GM21737 (cell line): ENCODE measurements at regions not wholly inside any gene's neighbourhood (a gene's known extent, or its start where the extent isn't known, plus 50 kb on each side); places are given as distances from the start of the nearest gene placed in this dataset.
"Not testable (repeated sequence)": the region's sequence is repeated elsewhere in the genome, so short reads cannot be mapped to it uniquely, and the experiment has no call there.

Experiments used
- ATAC-seq: cut with Tn5 transposase; IDR thresholded peaks from one replicate; pipeline ENCODE4 v1.9.1; 2021; ENCODE audit warnings: mild to moderate bottlenecking, moderate library complexity; ENCODE audit not compliant: unreplicated experiment

DNA sequence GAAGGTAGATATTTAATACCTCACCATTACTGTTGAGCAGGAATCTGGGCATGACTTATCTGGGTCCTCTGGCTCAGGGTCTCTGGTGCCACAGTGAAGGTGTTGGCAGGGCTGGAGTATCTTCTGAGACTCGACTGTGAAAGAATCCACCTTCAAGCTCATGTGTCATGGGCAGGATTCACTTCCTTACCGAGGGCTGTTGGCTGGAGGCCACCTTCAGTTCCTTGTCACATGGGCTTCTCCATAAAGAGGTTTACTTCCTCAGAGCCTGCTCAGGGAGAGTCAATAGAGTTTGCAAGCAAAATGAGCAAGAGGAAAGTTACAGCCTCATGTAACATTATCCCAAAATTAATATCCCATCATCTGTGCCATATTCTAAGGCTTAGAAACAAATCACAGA is 459.5 kb downstream of the NR2F2 start:
- ATAC-seq = no peak

DNA sequence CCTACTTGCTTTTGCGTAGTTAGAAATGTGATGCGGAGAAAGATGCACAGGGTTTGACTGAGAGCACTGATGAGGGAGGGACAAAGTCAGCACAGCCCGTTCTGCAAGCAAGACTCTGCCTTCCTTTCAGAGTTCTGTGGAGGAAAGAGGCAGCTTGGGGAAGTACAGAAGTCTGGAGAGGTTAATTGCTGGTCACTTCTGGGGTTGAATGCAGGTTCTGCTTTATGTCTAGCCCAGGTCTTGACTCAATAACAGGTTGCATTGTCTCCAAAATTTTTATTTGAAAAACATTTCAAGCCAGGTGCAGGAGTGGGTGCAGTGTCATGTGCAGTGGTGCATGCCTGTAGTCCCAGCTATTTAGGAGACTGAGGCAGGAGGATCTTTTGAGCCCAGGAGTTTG is 461.7 kb downstream of the NR2F2 start:
- no peak for ATAC-seq

DNA sequence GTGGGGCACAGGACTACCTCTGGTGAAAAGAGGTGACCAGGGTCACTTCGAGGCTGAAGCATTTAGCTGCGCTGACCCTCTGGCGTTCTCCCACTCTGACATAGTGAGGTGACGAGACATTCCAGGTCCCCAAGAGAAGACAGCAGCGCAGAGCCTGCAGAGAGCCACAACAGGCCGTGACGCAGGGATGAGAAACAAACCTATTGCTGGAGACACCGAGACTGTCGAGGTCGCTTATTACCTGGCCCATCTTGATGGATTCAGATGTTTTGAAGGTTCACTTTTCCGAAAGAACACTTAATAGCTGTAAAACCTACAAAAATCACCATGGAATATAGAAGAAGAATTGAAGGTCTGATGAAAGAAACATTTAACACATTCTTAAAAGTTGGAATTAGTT is 466.3 kb downstream of the NR2F2 start:
- no peak for ATAC-seq

DNA sequence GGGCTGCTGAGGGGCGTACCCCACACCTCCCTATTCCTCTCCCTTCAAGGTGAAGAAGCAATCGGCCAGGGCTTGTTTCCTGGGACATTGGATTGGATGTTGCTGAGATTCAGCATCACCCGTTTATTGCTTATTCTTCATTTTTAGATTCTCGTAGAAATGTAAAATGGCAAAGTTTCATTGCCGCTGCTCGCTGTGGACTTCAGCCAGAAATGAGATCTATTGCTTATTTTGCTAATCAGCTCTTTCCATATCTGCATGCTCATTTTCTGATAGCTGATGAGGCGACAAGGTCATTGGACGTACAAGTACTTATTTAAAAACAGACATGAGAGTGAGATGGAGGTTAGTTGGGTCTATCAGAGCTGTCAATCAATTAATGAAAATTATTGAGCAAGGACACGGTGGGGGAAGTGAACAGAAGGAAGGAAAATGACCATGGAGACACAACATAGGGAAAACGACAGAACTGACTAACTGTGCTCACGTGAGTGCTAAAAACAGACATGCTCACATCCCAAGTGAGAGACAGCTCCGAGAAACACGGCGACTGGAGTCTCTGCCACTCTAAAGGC is 471.2 kb downstream of the NR2F2 start:
- no peak for ATAC-seq

DNA sequence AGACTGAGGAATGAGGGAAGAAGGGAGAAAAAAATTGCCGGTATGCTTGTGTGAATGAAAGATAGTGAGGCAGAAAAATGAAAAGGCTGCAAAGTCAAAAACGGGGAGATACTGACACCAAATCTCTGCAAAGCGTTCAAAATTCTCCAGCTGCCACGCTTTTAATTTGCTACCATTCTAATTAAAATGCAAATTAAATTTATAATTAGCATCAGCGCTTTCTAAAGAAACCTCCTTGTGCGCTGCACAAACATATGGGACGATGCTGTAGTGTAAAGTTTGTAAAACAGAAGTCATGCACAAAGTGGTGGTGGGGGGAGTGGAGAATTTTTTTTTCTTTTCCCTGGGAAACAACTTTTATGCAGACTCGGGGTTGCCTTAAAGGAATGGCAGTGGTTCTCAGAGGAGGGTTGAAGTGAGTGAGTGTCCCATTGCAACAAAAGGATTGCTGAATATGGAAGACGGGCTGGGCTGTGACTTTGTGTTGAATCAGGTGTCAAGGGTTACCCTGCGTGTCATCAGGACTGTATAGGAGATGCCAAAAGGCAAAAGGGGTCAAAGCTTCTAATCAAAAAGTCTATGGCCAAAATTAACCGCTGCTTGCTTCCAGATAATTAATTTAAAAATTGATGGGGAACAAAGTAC is 472.2 kb downstream of the NR2F2 start:
- no peak for ATAC-seq

DNA sequence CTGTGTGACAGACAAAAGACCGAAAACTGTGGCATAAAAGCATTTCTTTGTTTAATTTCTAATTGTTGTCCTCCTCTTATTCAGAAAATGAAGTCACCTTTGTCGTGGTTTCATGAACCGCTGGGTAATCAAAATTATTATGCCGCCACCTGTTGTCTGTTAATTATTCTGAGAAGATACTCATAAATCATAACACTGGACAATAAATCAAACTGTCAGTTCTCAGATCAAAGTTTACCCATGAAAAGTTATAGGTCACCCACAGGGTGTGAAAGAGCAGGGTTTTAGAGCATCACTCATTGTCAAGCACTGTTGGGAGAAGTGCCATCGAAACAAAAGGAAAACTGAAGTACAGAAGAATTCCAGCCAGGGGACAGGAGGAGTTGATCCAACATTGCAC is 474.3 kb downstream of the NR2F2 start:
- ATAC-seq = no peak

DNA sequence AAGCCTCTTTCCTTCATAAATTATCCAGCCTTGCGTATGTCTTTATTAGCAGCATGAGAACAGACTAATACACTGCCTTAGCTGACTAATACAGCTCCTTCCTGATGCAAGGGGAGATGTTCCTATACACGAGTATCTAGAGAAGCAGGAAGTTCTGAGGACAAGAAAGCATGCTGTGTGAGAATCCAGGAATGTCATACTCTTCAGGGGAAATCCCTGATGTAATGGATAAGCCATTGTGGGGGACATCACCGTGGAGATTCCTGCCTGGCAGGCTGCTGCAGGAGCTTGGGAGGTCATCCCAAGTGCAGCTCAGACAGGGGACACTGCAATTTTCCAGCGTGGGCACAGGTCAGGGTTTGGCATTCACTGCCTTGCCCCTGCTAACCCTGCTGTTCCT is 476.9 kb downstream of the NR2F2 start:
- ATAC-seq = no peak

DNA sequence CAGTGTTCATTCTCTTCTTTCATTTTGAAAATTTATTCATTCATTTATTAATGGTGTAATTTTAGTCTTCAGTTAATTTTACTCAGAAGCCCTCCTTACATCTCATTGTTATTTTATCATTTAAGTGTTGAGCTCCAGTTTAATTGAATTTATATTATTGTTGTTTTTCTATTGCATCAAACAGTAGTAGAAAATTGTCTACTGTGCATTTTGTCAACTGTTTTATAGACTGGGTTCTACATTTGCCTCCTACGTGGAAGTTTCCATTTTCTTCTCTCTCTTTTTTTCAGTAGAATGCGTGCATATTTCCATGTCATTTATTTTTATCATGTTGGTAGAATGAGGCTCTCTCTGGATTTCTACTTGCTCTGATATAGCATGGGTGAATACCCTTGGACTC is 487.4 kb downstream of the NR2F2 start:
- ATAC-seq = no peak

DNA sequence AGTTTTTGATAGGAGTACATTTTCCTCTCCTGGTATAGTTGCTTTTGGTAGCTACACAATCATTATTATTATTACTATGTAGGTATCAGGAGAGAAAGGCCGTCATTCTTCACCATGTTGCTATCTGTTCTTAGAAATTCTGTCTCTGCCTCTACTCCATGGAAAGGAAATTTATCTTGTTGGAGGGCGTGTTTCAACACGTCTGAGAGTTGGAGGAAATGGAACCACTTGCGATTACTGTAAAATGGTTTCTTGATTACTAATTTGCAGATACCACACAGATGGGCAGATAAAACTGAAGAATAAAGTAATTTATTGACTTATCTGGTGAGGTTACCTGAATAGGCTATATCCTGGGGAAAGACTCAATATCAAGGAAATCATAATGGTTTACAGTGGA is 488.4 kb downstream of the NR2F2 start:
- no peak for ATAC-seq

DNA sequence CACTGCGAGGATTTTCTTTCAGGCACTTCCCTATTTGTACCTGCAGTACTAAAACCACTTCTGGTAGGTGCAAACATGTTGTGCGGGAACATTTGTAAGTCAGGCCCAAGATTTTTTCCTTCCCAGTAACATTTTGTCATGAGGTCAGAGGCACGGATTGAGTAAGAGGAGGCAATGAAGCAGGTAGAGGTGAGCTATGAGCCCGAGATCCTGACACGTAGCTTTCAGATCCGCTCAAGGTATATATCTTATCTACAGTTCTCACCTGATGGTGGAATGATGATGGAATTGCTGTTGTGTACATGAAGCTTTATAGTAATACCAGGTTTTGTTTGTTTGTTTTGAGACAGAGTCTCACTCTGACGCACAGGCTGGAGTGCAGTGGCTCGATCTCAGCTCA is 497.5 kb downstream of the NR2F2 start:
- no peak for ATAC-seq

DNA sequence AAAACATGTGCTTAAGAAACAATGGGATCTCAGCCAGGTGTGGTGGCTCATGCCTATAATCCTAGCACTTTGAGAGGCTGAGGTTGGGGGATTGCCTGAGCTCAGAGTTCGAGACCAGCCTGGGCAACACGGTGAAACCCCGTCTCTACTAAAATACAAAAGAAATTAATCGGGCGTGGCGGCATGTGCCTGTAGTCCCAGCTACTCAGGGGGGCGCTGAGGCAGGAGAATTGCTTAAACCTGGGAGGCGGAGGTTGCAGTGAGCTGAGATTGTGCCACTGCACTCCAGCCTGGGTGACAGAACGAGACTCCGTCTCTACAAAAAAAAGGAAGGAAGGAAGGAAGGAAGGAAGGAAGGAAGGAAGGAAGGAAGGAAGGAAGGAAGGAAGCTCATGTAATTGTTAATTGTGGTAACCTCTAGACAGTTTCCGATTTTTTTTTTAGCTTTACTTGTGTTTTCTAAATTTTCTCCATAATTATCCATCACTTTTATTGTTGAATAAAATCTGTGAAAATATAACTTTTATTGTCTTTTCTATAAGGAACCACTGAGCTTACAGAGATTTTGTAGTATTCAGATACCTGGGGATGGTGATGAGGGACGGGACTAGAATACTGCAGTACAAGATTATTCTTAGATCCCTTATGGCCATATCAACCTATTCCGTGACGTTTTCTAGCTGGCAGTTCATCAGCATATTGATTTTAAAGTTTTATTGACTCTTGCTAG is 506.9 kb downstream of the NR2F2 start:
- no peak for ATAC-seq

DNA sequence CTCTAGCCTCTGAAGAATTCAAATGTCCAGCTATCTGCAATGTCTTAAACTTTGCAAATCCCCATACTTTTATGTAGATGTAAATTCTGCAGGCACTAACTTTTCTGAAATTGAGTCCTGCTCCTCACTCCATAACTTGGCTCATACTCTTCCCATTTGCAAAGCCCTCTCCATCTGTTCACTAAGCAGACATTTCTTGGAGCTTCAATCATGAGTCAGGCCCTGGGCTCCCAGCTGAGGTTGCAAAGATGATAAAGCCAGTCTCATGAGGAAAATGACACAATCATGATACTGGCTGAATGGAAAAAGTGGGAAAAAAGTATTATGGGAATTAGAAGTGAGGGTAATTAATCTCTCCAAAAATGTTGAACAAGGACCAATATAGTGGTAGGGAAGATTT is 507.6 kb downstream of the NR2F2 start:
- no peak for ATAC-seq

DNA sequence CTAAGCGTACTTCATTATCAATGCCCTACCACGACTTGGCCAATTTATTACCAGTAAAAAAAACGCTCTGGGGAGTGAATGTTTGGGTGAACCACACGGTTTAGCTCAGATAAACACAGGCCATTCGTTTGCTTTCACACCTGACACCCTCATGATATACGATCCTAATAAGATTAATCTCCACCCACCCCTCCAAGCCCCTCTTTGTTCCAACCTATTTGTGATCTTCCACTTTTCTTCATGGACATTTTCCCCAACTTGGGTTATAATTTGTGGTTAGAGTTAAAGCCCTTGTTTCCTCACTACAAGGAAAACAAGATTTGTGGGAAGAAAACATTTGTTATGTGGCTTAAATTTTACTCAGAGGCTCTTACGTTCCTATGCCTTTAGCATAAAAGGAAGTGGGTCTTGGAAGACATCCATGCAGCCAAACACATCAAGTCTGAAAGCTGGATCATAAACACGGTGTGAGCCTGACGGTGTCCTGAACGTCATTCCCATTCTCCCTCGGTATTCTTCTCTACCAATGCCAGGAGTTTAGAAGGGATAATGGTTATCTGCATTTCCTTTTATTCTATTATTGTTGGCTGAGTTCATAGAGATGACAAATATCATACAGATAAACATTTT is 518.9 kb downstream of the NR2F2 start:
- no peak for ATAC-seq

DNA sequence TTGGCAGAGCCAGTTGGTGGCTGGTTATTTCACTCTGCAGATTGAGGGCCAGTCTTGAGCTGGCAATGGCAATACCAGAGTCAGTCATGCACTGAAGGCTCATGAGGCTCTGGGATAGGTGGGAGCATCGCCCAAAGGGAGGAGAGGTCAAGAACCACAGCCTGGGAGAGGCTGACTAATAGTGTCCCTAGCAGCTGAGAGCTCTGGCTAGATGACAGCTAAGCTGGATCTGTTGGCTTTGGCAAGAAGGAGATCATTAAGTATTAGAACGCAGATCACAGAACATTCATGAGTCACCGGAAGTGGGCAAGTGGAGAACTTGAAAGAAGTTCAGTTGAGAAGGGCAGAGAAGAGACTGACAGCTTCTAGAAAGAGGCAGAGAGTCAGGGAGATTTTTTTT is 521.1 kb downstream of the NR2F2 start:
- no peak for ATAC-seq

DNA sequence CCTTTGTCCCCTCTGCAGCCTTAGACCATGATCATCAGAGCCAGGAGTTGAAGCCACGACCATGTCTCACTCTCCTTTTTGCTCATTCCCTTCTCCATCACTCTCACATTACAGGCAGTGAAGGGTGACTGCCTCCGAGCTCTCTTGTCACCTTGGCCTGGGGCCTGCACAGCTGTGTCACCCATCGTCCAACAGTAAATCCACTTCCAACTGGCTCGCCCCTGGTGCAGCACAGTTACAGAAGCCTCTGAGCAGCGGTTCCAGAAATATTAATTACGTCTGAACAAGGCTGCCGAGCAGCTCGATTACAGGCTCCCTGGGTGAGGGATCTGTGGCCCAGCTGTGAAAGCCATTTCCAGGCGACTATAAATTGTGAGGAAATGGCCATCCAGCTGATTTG is 528.2 kb downstream of the NR2F2 start:
- ATAC-seq = no peak

DNA sequence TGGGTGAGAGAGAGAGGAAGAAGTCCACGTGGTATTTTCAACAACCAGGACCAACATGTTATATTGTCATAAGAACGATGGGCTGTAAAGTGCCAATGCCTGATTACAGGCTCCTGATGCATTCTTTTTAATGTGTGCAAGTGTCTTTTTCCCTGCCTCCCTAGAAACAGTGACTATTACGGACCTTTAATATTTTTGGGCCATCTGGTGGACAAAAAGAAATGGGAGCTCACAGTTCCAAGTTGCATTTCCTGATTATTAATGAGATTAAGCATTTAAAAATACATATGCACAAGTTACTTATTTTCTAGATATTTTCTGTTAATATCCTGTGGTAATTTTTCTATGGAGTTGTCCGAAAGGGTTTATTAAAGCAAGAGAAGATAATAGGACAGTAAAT is 530.2 kb downstream of the NR2F2 start:
- no peak for ATAC-seq

DNA sequence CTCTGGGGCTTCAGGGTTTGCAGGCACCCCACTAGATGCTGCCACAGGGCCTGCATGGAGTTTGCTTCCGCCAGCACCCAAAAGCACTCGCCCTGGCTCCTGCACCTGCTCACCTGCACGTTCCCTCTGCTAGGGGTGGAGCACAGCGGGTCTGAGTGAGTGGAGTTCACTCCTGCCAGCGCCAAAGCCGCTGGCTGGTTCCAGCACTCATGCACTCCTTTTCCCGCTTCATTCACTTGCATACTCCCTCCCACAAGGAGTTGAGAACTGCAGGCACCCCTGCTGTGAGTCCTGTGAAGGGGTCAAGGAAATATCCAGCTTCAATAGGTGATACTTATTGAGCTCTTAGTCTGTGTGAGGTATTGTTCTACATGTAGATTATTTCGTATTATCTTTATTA is 537.5 kb downstream of the NR2F2 start:
- ATAC-seq = no peak

DNA sequence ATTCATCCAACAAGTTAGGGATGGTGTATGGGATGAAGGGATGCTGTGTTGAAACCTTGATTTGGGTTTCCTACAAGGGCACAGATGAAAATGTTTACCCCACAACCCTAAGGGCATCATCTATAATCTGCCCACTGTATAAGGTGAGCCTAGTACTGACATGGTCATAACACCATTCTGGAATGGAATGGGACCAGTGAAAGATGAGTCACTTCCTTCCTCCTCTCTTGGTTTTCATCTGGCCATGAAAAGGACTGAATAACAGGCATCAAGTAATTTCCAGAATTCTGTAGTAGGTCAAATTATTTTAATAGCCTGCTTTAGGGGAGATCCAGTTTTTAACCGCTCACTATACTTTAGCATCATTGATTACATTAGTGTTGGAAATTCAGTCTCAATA is 538.6 kb downstream of the NR2F2 start:
- ATAC-seq = no peak

DNA sequence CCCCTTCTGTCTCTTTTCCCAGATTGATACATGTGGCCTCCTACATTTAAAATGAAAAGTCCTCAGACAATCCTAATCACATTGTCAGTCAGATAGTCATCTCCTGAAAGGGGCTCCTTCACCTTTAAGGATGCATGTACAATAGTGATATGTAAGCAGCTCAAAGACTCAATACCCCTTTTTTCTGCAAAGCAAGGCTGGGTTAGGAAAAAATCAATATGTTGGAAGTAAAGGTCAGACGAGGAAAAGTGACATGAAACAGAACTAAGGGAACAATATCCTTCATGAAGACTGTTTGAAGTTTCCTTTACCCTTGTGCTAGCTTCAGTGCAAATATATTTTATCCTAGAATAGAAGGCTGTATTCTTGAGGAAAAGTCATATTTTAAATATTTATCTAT is 539.3 kb downstream of the NR2F2 start:
- no peak for ATAC-seq

DNA sequence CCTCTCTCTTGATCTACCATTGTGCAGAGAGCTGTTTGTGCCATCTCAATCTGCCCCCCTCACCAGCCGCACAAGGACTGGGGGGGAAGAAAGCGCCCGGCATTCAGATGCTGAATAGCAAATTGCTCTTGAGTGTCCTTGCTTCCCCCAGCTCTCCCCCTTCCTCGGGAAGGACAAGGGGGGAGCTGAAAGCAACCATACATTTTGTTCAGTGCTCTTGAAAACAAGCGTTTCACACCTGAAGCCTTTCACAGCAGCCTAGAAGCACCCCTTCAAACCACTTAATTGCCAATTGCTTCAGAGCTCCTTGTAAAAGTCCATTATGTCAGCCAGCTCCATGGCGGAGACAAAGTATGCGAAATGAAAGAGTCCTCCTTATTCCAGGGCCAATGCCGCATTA is 540.1 kb downstream of the NR2F2 start:
- no peak for ATAC-seq

DNA sequence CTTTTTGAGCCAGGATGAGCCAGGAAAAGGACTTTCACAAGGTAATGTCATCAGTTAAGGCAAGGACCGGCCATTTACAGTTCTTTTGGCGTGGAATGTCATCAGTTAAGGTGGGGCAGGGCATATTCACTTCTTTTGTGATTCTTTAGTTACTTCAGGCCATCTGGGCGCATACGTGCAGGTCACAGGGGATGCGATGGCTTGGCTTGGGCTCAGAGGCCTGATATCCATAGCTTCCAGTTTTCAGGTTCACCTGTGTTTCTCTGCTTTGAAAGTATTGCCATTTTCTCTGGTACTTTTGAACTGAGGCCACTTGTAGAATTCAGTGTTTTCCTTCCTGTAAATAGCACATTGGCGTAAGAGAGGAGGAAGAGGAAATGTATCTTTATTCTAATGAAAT is 546.9 kb downstream of the NR2F2 start:
- ATAC-seq = not testable (repeated sequence)

DNA sequence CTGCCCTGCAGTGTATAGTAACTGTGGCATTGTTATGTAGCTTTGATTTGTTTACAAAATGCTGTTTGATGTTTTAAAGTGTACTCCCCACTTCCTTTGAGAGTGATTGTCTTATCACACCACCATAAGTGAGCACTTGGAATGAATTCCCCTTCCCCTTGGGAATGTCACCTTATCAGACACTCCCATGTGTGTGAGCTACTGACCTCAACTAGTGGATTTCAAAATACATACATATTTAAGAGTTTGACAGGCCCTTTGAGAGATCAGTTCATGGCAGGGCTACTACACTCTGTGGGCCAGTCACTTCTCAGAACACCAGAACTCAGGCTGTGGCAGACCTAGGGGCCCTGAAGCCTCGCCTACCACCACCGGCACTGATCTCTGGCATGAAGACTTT is 547.6 kb downstream of the NR2F2 start:
- no peak for ATAC-seq
